GM19455 (cell line): ENCODE measurements at regions not wholly inside any gene's neighbourhood (a gene's known extent, or its start where the extent isn't known, plus 50 kb on each side); places are given as distances from the start of the nearest gene placed in this dataset.
A peak's percentile ranks its signal among the peaks of the same experiment; 100 is the strongest.
"Not testable (repeated sequence)": the region's sequence is repeated elsewhere in the genome, so short reads cannot be mapped to it uniquely, and the experiment has no call there.

Source experiments
- ATAC-seq: cut with Tn5 transposase; IDR thresholded peaks from one replicate; pipeline ENCODE4 v1.9.1; 2021; ENCODE audit not compliant: unreplicated experiment

GRCh38 chr2:60358476-60358875 lies 195.0 kb downstream of the BCL11A start:
- no peak for ATAC-seq

- ATAC-seq, result no peak
These were observed 195.5 kb downstream of the BCL11A start for GRCh38 chr2:60357996-60358395.

- no peak for ATAC-seq
These were observed 197.1 kb downstream of the BCL11A start for GRCh38 chr2:60356346-60356745.

GRCh38 chr2:60355849-60356261 lies 197.6 kb downstream of the BCL11A start:
- no peak for ATAC-seq

GRCh38 chr2:60354713-60355112 lies 198.7 kb downstream of the BCL11A start:
- ATAC-seq, result no peak

GRCh38 chr2:60353863-60354262 lies 199.6 kb downstream of the BCL11A start:
- peak; percentile 41 for ATAC-seq

- peak; percentile 19 for ATAC-seq
These were observed 200.1 kb downstream of the BCL11A start for GRCh38 chr2:60353406-60353800.

- ATAC-seq, result no peak
These were observed 200.7 kb downstream of the BCL11A start for GRCh38 chr2:60352491-60353405.

GRCh38 chr2:60351802-60352201 lies 201.7 kb downstream of the BCL11A start:
- ATAC-seq, result peak; percentile 27

- peak; percentile 1 for ATAC-seq
These were observed 202.1 kb downstream of the BCL11A start for GRCh38 chr2:60351321-60351720.

GRCh38 chr2:60350791-60351190 lies 202.7 kb downstream of the BCL11A start:
- ATAC-seq, result no peak

- no peak for ATAC-seq
These were observed 205.7 kb downstream of the BCL11A start for GRCh38 chr2:60347781-60348180.

- not testable (repeated sequence) for ATAC-seq
These were observed 211.0 kb downstream of the BCL11A start for GRCh38 chr2:60342491-60342890.

- ATAC-seq, result no peak
These were observed 212.3 kb downstream of the BCL11A start for GRCh38 chr2:60341151-60341550.

GRCh38 chr2:60339286-60339685 lies 214.2 kb downstream of the BCL11A start:
- ATAC-seq, result no peak

GRCh38 chr2:60337142-60337497 lies 216.3 kb downstream of the BCL11A start:
- ATAC-seq, result no peak

GRCh38 chr2:60336442-60337141 lies 216.9 kb downstream of the BCL11A start:
- ATAC-seq, result no peak

- no peak for ATAC-seq
These were observed 217.8 kb downstream of the BCL11A start for GRCh38 chr2:60335533-60336237.

GRCh38 chr2:60334610-60335009 lies 218.8 kb downstream of the BCL11A start:
- ATAC-seq, result no peak

- no peak for ATAC-seq
These were observed 220.2 kb downstream of the BCL11A start for GRCh38 chr2:60333264-60333663.

- no peak for ATAC-seq
These were observed 222.2 kb downstream of the BCL11A start for GRCh38 chr2:60331115-60331809.
